Endodermal cell (in vitro differentiated cells): ENCODE measurements at regions not wholly inside any gene's neighbourhood (a gene's known extent, or its start where the extent isn't known, plus 50 kb on each side); places are given as distances from the start of the nearest gene placed in this dataset.

Experiments used
- DNase-seq: peaks from one replicate; pipeline ENCODE4 v3.0.0-alpha.2; 2017
- H3K27ac ChIP-seq: 2 replicates; pipeline ENCODE4 v1.5.1; 2013; ENCODE audit warnings: mild to moderate bottlenecking, low read depth, low read length, moderate library complexity
- H3K27me3 ChIP-seq: 2 replicates; pipeline ENCODE4 v1.6.1; 2013; ENCODE audit warnings: mild to moderate bottlenecking, low read length, moderate library complexity; ENCODE audit not compliant: insufficient read depth, control insufficient read depth, poor library complexity, severe bottlenecking
- H3K36me3 ChIP-seq: 2 replicates; pipeline ENCODE4 v1.7.0; 2013; ENCODE audit warnings: mild to moderate bottlenecking, low read length, moderate library complexity; ENCODE audit not compliant: control insufficient read depth, insufficient read depth
- H3K4me1 ChIP-seq: one replicate; pipeline ENCODE4 v1.7.0; 2013; ENCODE audit warnings: low read length; ENCODE audit not compliant: control insufficient read depth, insufficient read depth
- H3K4me3 ChIP-seq: 2 replicates; pipeline ENCODE4 v1.5.1; 2013; ENCODE audit warnings: mild to moderate bottlenecking, low read length, moderate library complexity
- H3K9ac ChIP-seq: 2 replicates; pipeline ENCODE4 v1.6.1; 2013; ENCODE audit warnings: mild to moderate bottlenecking, low read length, moderate library complexity; ENCODE audit not compliant: poor library complexity, severe bottlenecking; ENCODE audit errors: extremely low read depth
- H3K9me3 ChIP-seq: 2 replicates; pipeline ENCODE4 v1.6.1; 2013; ENCODE audit warnings: mild to moderate bottlenecking, low read length, moderate library complexity; ENCODE audit not compliant: control insufficient read depth
- H3K27ac Mint-ChIP-seq: 2 replicates; pipeline ENCODE4 v1.8.0; 2020; ENCODE audit warnings: mixed read lengths
- H3K27me3 Mint-ChIP-seq: 2 replicates; pipeline ENCODE4 v1.8.0; 2021; ENCODE audit warnings: mild to moderate bottlenecking, mixed read lengths; ENCODE audit not compliant: insufficient read depth
- H3K36me3 Mint-ChIP-seq: 2 replicates; pipeline ENCODE4 v1.8.0; 2020; ENCODE audit warnings: low read depth, mixed read lengths
- H3K4me1 Mint-ChIP-seq: 2 replicates; pipeline ENCODE4 v1.8.0; 2020; ENCODE audit warnings: mixed read lengths
- H3K4me3 Mint-ChIP-seq: 2 replicates; pipeline ENCODE4 v1.8.0; 2020; ENCODE audit warnings: mild to moderate bottlenecking, moderate library complexity, mixed read lengths
- H3K9me3 Mint-ChIP-seq: 2 replicates; pipeline ENCODE4 v1.8.0; 2020; ENCODE audit warnings: mild to moderate bottlenecking, mixed read lengths
- CTCF ChIP-seq: fragments of 200-600 bp; sonication (generic); conservative IDR thresholded peaks from 2 replicates; pipeline ENCODE4 v1.5.0; 2021; ENCODE audit warnings: antibody characterized with exemption, mild to moderate bottlenecking
- whole genome bisulfite sequencing, 2 experiments: methylation state at CpG; one replicate each; pipeline versions ENCODE4 v1.1.5 to v1.1.7; 2013; ENCODE audit warnings: missing lambda C conversion rate in 2 of 2, mixed read lengths in 1 of 2; ENCODE audit not compliant: insufficient coverage in 1 of 2, insufficient read length in 1 of 2; 5-methylcytosine and 5-hydroxymethylcytosine counted together

DNA sequence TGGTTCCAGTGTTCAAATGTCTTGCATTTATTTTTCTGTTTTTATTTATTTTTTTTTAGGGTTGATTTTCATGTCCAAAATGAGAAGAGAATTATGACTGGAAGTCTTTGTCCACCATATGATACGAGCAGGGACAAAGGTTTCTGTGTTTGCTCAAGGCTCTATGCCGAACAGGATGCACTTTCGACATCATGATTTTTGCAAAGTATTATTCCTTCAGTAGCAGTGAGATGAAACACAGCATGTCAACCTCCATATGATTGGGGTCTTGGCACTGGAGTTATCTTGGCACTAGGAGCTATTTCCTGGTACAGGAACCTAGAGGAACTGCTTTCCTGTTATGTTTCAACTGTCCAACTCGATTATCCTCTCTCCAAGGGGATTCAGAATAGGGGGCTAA, 72.6 kb downstream of the UCHL1 start:
- H3K27ac ChIP-seq: no peak overlapping the region
- 94 to 100% methylated on average over 4 of the region's 4 CpGs for WGBS, 2 experiments
- no peak overlapping the region for H3K4me3 Mint-ChIP-seq

DNA sequence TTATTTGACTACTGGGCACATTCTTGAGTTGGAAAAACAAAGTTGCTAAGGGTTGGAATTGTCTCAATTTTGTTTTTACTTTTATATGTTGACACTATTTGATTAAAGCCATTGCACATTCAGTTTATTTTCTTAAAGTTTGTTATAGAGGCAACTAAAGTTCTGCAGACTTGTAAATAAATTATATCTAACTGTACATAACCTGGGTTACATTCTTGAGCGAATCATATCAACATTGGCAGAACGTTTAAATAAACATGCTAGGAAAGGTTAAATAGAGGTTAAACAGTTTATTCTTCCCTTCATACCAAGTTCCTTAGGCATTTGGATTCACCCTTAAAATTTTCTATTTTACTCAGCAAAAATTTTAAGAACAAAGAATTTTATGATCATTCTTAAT, 74.5 kb downstream of the UCHL1 start:
- Mint-ChIP-seq H3K4me3 (no peak overlapping the region), H3K36me3 (no peaks in the 10 kb centered on the region), H3K4me1 (peaks cover 5% of the 10 kb centered on the region), H3K27ac (no peak overlapping the region), H3K27me3 (peaks cover 4% of the 10 kb centered on the region), H3K9me3 (no peaks in the 10 kb centered on the region)
- TF ChIP-seq CTCF: no peak
- Histone ChIP-seq H3K4me3 (no peak overlapping the region), H3K4me1 (peaks cover 2% of the 10 kb centered on the region), H3K27ac (no peak overlapping the region), H3K9ac (no peak overlapping the region), H3K27me3 (no peaks in the 10 kb centered on the region), H3K9me3 (no peaks in the 10 kb centered on the region), H3K36me3 (no peaks in the 10 kb centered on the region)
- WGBS, 2 experiments: 92% methylated on average over 2 of the region's 2 CpGs
- DNase-seq: no peak

More for the DNA sequence above, 72.6 kb downstream of the UCHL1 start:
- H3K27me3 ChIP-seq: no peaks in the 10 kb centered on the region
- no peaks in the 10 kb centered on the region for H3K36me3 ChIP-seq
- H3K4me1 ChIP-seq: peaks cover 3% of the 10 kb centered on the region
- TF ChIP-seq CTCF: no peak
- no peak overlapping the region for H3K27ac Mint-ChIP-seq
- H3K27me3 Mint-ChIP-seq: peaks cover 4% of the 10 kb centered on the region
- H3K4me3 ChIP-seq: no peak overlapping the region
- no peak overlapping the region for H3K9ac ChIP-seq
- no peak for DNase-seq
- no peaks in the 10 kb centered on the region for H3K9me3 ChIP-seq
- no peaks in the 10 kb centered on the region for H3K9me3 Mint-ChIP-seq
- no peaks in the 10 kb centered on the region for H3K36me3 Mint-ChIP-seq
- peaks cover 14% of the 10 kb centered on the region for H3K4me1 Mint-ChIP-seq

GRCh38 chr4:41332510-41333054, 75.9 kb downstream of the UCHL1 start:
- Mint-ChIP-seq H3K9me3 (no peaks in the 10 kb centered on the region), H3K27ac (no peak overlapping the region), H3K4me3 (no peak overlapping the region), H3K36me3 (no peaks in the 10 kb centered on the region), H3K27me3 (peaks cover 4% of the 10 kb centered on the region), H3K4me1 (peaks cover 4% of the 10 kb centered on the region)
- H3K27ac ChIP-seq: no peak overlapping the region
- no peaks in the 10 kb centered on the region for H3K9me3 ChIP-seq
- WGBS, 2 experiments: 90 to 100% methylated on average over 2 to 3 of the region's 3 CpGs
- TF ChIP-seq CTCF: no peak
- H3K4me1 ChIP-seq: no peaks in the 10 kb centered on the region
- no peaks in the 10 kb centered on the region for H3K36me3 ChIP-seq
- H3K9ac ChIP-seq: no peak overlapping the region
- H3K27me3 ChIP-seq: no peaks in the 10 kb centered on the region
- no peak overlapping the region for H3K4me3 ChIP-seq
- no peak for DNase-seq
